ENCODE measurements at regions not wholly inside any gene's neighbourhood (a gene's known extent, or its start where the extent isn't known, plus 50 kb on each side); places are given as distances from the start of the nearest gene placed in this dataset.

DNA sequence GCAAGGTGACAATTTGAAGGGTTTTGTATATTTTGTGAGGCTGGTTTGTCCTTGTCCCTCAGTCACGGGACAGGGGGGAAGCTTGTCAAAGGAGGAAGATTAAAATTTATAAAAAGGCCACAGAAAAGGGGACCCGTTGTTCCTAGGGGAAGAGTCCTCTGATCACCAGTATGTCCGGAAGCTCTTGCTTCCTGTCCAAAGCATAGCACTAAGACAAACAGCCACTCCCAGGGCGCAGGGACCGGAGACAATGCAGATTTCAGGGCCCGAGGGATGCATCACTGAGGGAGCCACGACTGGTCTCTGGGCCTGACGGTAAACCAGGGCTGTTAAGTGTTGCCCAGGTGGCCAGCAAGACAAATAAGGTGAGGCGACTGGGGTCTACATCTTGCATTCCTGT, 95.2 kb downstream of the MAF start:
- Histone ChIP-seq H3K9ac (ENCODE audit: insufficient read depth, low read depth, low read length) (no peak overlapping the region), H3K27me3 (ENCODE audit: control insufficient read depth in 1 of 2, insufficient read depth in 2 of 2, low read length in 2 of 2) (no peaks in the 10 kb centered on the region), H3K4me1 (ENCODE audit: insufficient read depth, low read length) (no peaks in the 10 kb centered on the region), H3K9me3 (ENCODE audit: low read length) (no peaks in the 10 kb centered on the region), H3K36me3 (replicated peaks in 1 of 2; ENCODE audit: control insufficient read depth in 1 of 2, insufficient read depth in 2 of 2, low read length in 2 of 2) (no peaks in the 10 kb centered on the region), H2AFZ (ENCODE audit: low read length) (no peak overlapping the region), H3K4me2 (ENCODE audit: low read depth, low read length) (no peak overlapping the region), H4K20me1 (ENCODE audit: insufficient read depth, low read length) (no peaks in the 10 kb centered on the region), H3K79me2 (ENCODE audit: insufficient read depth, low read length) (no peaks in the 10 kb centered on the region), H3K4me3 (replicated peaks in 1 of 3; ENCODE audit: insufficient read depth in 1 of 3, low read depth in 2 of 3, low read length in 3 of 3) (no peak overlapping the region), H3K27ac (ENCODE audit: extremely low read length, insufficient read depth, low read length) (no peak overlapping the region)
- ChIA-PET POLR2A (no interaction called here), CTCF (ENCODE audit: low intra/inter-chr PET ratio, low total read pairs) (no interaction called here)
- 25% methylated on average over 7 of the region's 9 CpGs for WGBS (ENCODE audit: low lambda C conversion rate)
- intact Hi-C loops (cut with micrococcal nuclease; ENCODE audit: unreplicated experiment) = no loop called here
- in situ Hi-C loops (cut with HindIII; ENCODE audit: extremely low pct_ligation_motif_present, low pct_unique_long_range_greater_than_20kb) = no loop called here
- TF ChIP-seq CREBL2 (CRISPR knock-in tag; IDR thresholded peaks at IDR 0.05; ENCODE audit: borderline replicate concordance) = no peak
- ATAC-seq = no peak
- no TSS peak for BruUV-seq (replicated peaks)
- no peak for DNase-seq (ENCODE audit: low spot score)
- no peak for FAIRE-seq

- H3K4me1 ChIP-seq (ENCODE audit: insufficient read depth, low read length) = no peaks in the 10 kb centered on the region
- ChIA-PET POLR2A (no interaction called here), CTCF (ENCODE audit: low intra/inter-chr PET ratio, low total read pairs) (no interaction called here)
- H3K79me2 ChIP-seq (ENCODE audit: insufficient read depth, low read length) = no peaks in the 10 kb centered on the region
- TF ChIP-seq HNRNPLL (IDR thresholded peaks at IDR 0.05; ENCODE audit: low read depth, low read length, poor library complexity, severe bottlenecking) (no peak), SUZ12 (IDR thresholded peaks at IDR 0.05; ENCODE audit: low read depth, low read length) (no peak)
- TF ChIP-seq, protein P1, sequence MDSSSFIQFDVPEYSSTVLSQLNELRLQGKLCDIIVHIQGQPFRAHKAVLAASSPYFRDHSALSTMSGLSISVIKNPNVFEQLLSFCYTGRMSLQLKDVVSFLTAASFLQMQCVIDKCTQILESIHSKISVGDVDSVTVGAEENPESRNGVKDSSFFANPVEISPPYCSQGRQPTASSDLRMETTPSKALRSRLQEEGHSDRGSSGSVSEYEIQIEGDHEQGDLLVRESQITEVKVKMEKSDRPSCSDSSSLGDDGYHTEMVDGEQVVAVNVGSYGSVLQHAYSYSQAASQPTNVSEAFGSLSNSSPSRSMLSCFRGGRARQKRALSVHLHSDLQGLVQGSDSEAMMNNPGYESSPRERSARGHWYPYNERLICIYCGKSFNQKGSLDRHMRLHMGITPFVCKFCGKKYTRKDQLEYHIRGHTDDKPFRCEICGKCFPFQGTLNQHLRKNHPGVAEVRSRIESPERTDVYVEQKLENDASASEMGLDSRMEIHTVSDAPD (CRISPR knock-in tag; IDR thresholded peaks at IDR 0.05) = no peak
- 24% methylated on average over 2 of the region's 2 CpGs for WGBS (ENCODE audit: low lambda C conversion rate)
- H3K27me3 ChIP-seq (ENCODE audit: control insufficient read depth in 1 of 2, insufficient read depth in 2 of 2, low read length in 2 of 2) = no peaks in the 10 kb centered on the region
- no peak for FAIRE-seq
- intact Hi-C loops (cut with micrococcal nuclease; ENCODE audit: unreplicated experiment) (no loop called here), in situ Hi-C loops (cut with HindIII; ENCODE audit: extremely low pct_ligation_motif_present, low pct_unique_long_range_greater_than_20kb) (no loop called here)
- no peak overlapping the region for H3K4me2 ChIP-seq (ENCODE audit: low read depth, low read length)
- H3K36me3 ChIP-seq (replicated peaks in 1 of 2; ENCODE audit: control insufficient read depth in 1 of 2, insufficient read depth in 2 of 2, low read length in 2 of 2) = no peaks in the 10 kb centered on the region
- no peak for DNase-seq (ENCODE audit: low spot score)
- no peak overlapping the region for H3K4me3 ChIP-seq (replicated peaks in 1 of 3; ENCODE audit: insufficient read depth in 1 of 3, low read depth in 2 of 3, low read length in 3 of 3)
- no peak for ATAC-seq
- H2AFZ ChIP-seq (ENCODE audit: low read length) = no peak overlapping the region
- no peak overlapping the region for H3K9ac ChIP-seq (ENCODE audit: insufficient read depth, low read depth, low read length)
- no peak overlapping the region for H3K27ac ChIP-seq (ENCODE audit: extremely low read length, insufficient read depth, low read length)
- no peaks in the 10 kb centered on the region for H4K20me1 ChIP-seq (ENCODE audit: insufficient read depth, low read length)
- BruUV-seq (replicated peaks) = no TSS peak
- H3K9me3 ChIP-seq (ENCODE audit: low read length) = no peaks in the 10 kb centered on the region
Observed at GRCh38 chr16:79503511-79503910, 97.0 kb downstream of the MAF start.
